HG03469 (cell line): ENCODE measurements at regions not wholly inside any gene's neighbourhood (a gene's known extent, or its start where the extent isn't known, plus 50 kb on each side); places are given as distances from the start of the nearest gene placed in this dataset.

ENCODE experiments used
- ATAC-seq: cut with Tn5 transposase; IDR thresholded peaks from one replicate; pipeline ENCODE4 v1.9.1; 2021; ENCODE audit warnings: mild to moderate bottlenecking, moderate library complexity, moderate number of reproducible peaks; ENCODE audit not compliant: unreplicated experiment

GRCh38 chr18:38305961-38306360, 740.4 kb upstream of the CELF4 start:
- no peak for ATAC-seq

- ATAC-seq: no peak
These were observed 736.0 kb upstream of the CELF4 start for GRCh38 chr18:38301621-38302020.

- no peak for ATAC-seq
These were observed 732.3 kb upstream of the CELF4 start for GRCh38 chr18:38297910-38298309.

GRCh38 chr18:38290229-38290628, 724.6 kb upstream of the CELF4 start:
- no peak for ATAC-seq

- no peak for ATAC-seq
These were observed 719.4 kb upstream of the CELF4 start for GRCh38 chr18:38284972-38285371.

- ATAC-seq: no peak
These were observed 697.5 kb upstream of the CELF4 start for GRCh38 chr18:38263066-38263465.

GRCh38 chr18:38262661-38263060, 697.1 kb upstream of the CELF4 start:
- ATAC-seq: no peak

GRCh38 chr18:38257661-38258060, 692.1 kb upstream of the CELF4 start:
- ATAC-seq: no peak

- no peak for ATAC-seq
These were observed 690.8 kb upstream of the CELF4 start for GRCh38 chr18:38256366-38256765.

GRCh38 chr18:38250971-38251370, 685.4 kb upstream of the CELF4 start:
- no peak for ATAC-seq

- no peak for ATAC-seq
These were observed 678.9 kb upstream of the CELF4 start for GRCh38 chr18:38244480-38244879.

- no peak for ATAC-seq
These were observed 677.7 kb upstream of the CELF4 start for GRCh38 chr18:38243291-38243690.

GRCh38 chr18:38241736-38242135, 676.1 kb upstream of the CELF4 start:
- ATAC-seq: no peak

GRCh38 chr18:38241216-38241615, 675.6 kb upstream of the CELF4 start:
- ATAC-seq: no peak

GRCh38 chr18:38239606-38240005, 674.0 kb upstream of the CELF4 start:
- no peak for ATAC-seq

- no peak for ATAC-seq
These were observed 672.2 kb upstream of the CELF4 start for GRCh38 chr18:38237796-38238195.

- no peak for ATAC-seq
These were observed 656.0 kb upstream of the CELF4 start for GRCh38 chr18:38221476-38222100.

GRCh38 chr18:38198956-38199355, 633.4 kb upstream of the CELF4 start:
- no peak for ATAC-seq

GRCh38 chr18:38198526-38198925, 632.9 kb upstream of the CELF4 start:
- no peak for ATAC-seq

- no peak for ATAC-seq
These were observed 620.9 kb upstream of the CELF4 start for GRCh38 chr18:38186491-38186890.

GRCh38 chr18:38174594-38174993, 609.0 kb upstream of the CELF4 start:
- ATAC-seq: no peak

GRCh38 chr18:38174173-38174572, 608.6 kb upstream of the CELF4 start:
- no peak for ATAC-seq

- ATAC-seq: no peak
These were observed 605.2 kb upstream of the CELF4 start for GRCh38 chr18:38170845-38171244.
